K562 (cell line): ENCODE measurements at regions not wholly inside any gene's neighbourhood (a gene's known extent, or its start where the extent isn't known, plus 50 kb on each side); places are given as distances from the start of the nearest gene placed in this dataset.

Source experiments
- ATAC-seq: fragments of 200-7000 bp; cut with Tn5 transposase; 3 replicates; pipeline ENCODE4 v1.9.1; 2020; ENCODE audit warnings: moderate library complexity
- BruUV-seq: library from RNA; stranded (reverse); fragments of 400-500 nt; replicated peaks from 2 replicates; lab custom pipeline; 2021; lab: Mats Ljungman, UMichigan
- CTCF ChIA-PET: fragments of 300-600 bp; formaldehyde crosslinking; extraction: SDS; loops from one replicate; lab custom pipeline; 2021; ENCODE audit warnings: low intra/inter-chr PET ratio; lab: Yijun Ruan, JAX
- POLR2A ChIA-PET: fragments of 300-600, 350-650 bp; sonication (Branson Sonifier 250); formaldehyde crosslinking; extraction: SDS; loops from one replicate; lab custom pipeline; 2021; ENCODE audit warnings: antibody characterized with exemption, inconsistent platforms; lab: Yijun Ruan, JAX
- DNase-seq, 4 experiments: peaks; one replicate each; pipeline versions ENCODE4 v3.0.0 to v3.0.0-alpha.2; 2011 to 2018; ENCODE audit warnings: low spot score in 3 of 4, mixed read lengths in 3 of 4; ENCODE audit errors: extremely low read depth in 1 of 4
- FAIRE-seq: peaks from 2 replicates; lab custom pipeline; 2011; peaks lifted over from hg19 to GRCh38; lab: Jason Lieb, UNC
- H2AFZ ChIP-seq: 2 replicates; pipeline ENCODE4 v1.6.0; 2011; ENCODE audit warnings: low read depth, low read length, control low read depth, inconsistent platforms
- H3K27ac ChIP-seq: fragments of 200-600 bp; 3 replicates; pipeline ENCODE4 v1.8.0; 2011; ENCODE audit warnings: low read depth, mild to moderate bottlenecking, control low read depth, inconsistent platforms, low read length, moderate library complexity, mixed read lengths; ENCODE audit errors: extremely low read depth
- H3K27me3 ChIP-seq, 2 experiments: fragments of 300-600 bp in 1 of 2; 2 replicates in 1 of 2; 3 replicates in 1 of 2; pipeline versions ENCODE4 v1.6.0 to v1.8.0; 2011; ENCODE audit warnings: inconsistent platforms in 2 of 2, low read length in 2 of 2, mild to moderate bottlenecking in 1 of 2, mixed read lengths in 1 of 2, moderate library complexity in 1 of 2; ENCODE audit not compliant: control insufficient read depth in 2 of 2, insufficient read depth in 2 of 2
- H3K36me3 ChIP-seq: fragments of 300-600 bp; 3 replicates; pipeline ENCODE4 v1.8.0; 2011; ENCODE audit warnings: mild to moderate bottlenecking, low read length, inconsistent platforms; ENCODE audit not compliant: control insufficient read depth, insufficient read depth
- H3K4me1 ChIP-seq, 2 experiments: fragments of 200-600 bp in 1 of 2; replicated peaks in 1 of 2; 2 replicates in 1 of 2; 3 replicates in 1 of 2; pipeline versions ENCODE4 v1.5.1 to v1.8.0; 2011; ENCODE audit warnings: inconsistent platforms in 2 of 2, low read length in 2 of 2, mild to moderate bottlenecking in 1 of 2, mixed read lengths in 1 of 2, moderate library complexity in 1 of 2; ENCODE audit not compliant: control insufficient read depth in 2 of 2, insufficient read depth in 2 of 2
- H3K4me2 ChIP-seq: 2 replicates; pipeline ENCODE4 v1.6.1; 2011; ENCODE audit warnings: low read length, control low read depth, inconsistent platforms, mixed read lengths; ENCODE audit not compliant: insufficient read depth
- H3K4me3 ChIP-seq: fragments of 200-600 bp; sonication (generic), shearing (Covaris generic); 2 replicates; pipeline ENCODE4 v1.5.1; 2016; ENCODE audit warnings: control low read depth, inconsistent platforms
- H3K79me2 ChIP-seq: fragments of 200-600 bp; 3 replicates; pipeline ENCODE4 v1.8.0; 2011; ENCODE audit warnings: low read length, inconsistent platforms; ENCODE audit not compliant: control insufficient read depth, insufficient read depth
- H3K9ac ChIP-seq, 2 experiments: 2 replicates each; pipeline versions ENCODE4 v1.6.0 to v1.6.1; 2011; ENCODE audit warnings: low read depth in 2 of 2, low read length in 2 of 2, control low read depth in 1 of 2, inconsistent platforms in 1 of 2, mild to moderate bottlenecking in 1 of 2, mixed read lengths in 1 of 2; ENCODE audit not compliant: insufficient read depth in 1 of 2
- H3K9me1 ChIP-seq: one replicate; pipeline ENCODE4 v1.6.0; 2011; ENCODE audit warnings: inconsistent platforms, mild to moderate bottlenecking, low read length, moderate library complexity; ENCODE audit not compliant: control insufficient read depth, insufficient read depth
- H3K9me3 ChIP-seq: replicated peaks from 2 replicates; pipeline ENCODE4 v1.5.1; 2011; ENCODE audit warnings: low read depth, low read length, inconsistent platforms; ENCODE audit not compliant: control insufficient read depth, insufficient read depth
- H4K20me1 ChIP-seq: replicated peaks from 2 replicates; pipeline ENCODE4 v1.6.1; 2011; ENCODE audit warnings: low read length, inconsistent platforms, mixed read lengths; ENCODE audit not compliant: control insufficient read depth, insufficient read depth
- ARID1B ChIP-seq: fragments of 450-650 bp; IDR thresholded peaks from 2 replicates; pipeline ENCODE4 v1.6.1; 2016; ENCODE audit warnings: antibody characterized with exemption, mild to moderate bottlenecking, inconsistent platforms
- ARNT ChIP-seq, 2 experiments: fragments of 450-650 bp; IDR thresholded peaks; 2 replicates each; pipeline ENCODE4 v1.6.1; 2016; ENCODE audit warnings: mild to moderate bottlenecking in 1 of 2
- ATF4 ChIP-seq: fragments of 450-650 bp; formaldehyde crosslinking; IDR thresholded peaks from 2 replicates; pipeline ENCODE4 v1.4.0; 2022; ENCODE audit warnings: mild to moderate bottlenecking, moderate library complexity
- EHMT2 ChIP-seq: fragments of 450-650 bp; IDR thresholded peaks from 2 replicates; pipeline ENCODE4 v1.6.1; 2018; ENCODE audit warnings: antibody characterized with exemption
- FOXM1 ChIP-seq, 2 experiments: fragments of 450-650 bp in 1 of 2; sonication (generic) in 1 of 2; formaldehyde crosslinking in 1 of 2; IDR thresholded peaks; 2 replicates each; pipeline versions ENCODE4 v1.6.1 to v1.9.0; 2017 to 2022; ENCODE audit warnings: low read depth in 2 of 2, mild to moderate bottlenecking in 2 of 2, missing genetic modification reagents in 1 of 2, moderate library complexity in 1 of 2
- GTF2A2 ChIP-seq: IDR thresholded peaks from 2 replicates; pipeline ENCODE4 v1.6.1; 2016; ENCODE audit warnings: mild to moderate bottlenecking, missing genetic modification characterization, missing compliant biosample characterization
- ID3 ChIP-seq, 2 experiments: fragments of 250-450 bp in 1 of 2; fragments of 450-650 bp in 1 of 2; sonication (Bioruptor Pico) in 1 of 2; IDR thresholded peaks; 2 replicates each; pipeline versions ENCODE4 v1.6.1 to v1.8.0; 2016 to 2021; ENCODE audit warnings: mild to moderate bottlenecking in 2 of 2, moderate library complexity in 2 of 2, missing compliant biosample characterization in 1 of 2, missing genetic modification characterization in 1 of 2
- NFYB ChIP-seq: IDR thresholded peaks from 2 replicates; pipeline ENCODE4 v1.6.1; 2011; ENCODE audit warnings: mild to moderate bottlenecking, moderate library complexity; ENCODE audit not compliant: insufficient read length; ENCODE audit errors: extremely low read depth
- NR1H2 ChIP-seq: sonication (generic); formaldehyde crosslinking; IDR thresholded peaks from 2 replicates; pipeline ENCODE4 v1.4.0; 2020; ENCODE audit warnings: mild to moderate bottlenecking, missing genetic modification reagents
- NR2F6 ChIP-seq: fragments of 450-650 bp; formaldehyde crosslinking; IDR thresholded peaks from 2 replicates; pipeline ENCODE4 v1.4.0; 2020; ENCODE audit warnings: mild to moderate bottlenecking
- PCBP2 ChIP-seq: fragments of 200-400 bp; formaldehyde crosslinking; IDR thresholded peaks from 2 replicates; pipeline ENCODE4 v1.6.1; 2018; ENCODE audit warnings: low read length, low read depth, mild to moderate bottlenecking, moderate library complexity; ENCODE audit not compliant: poor library complexity, severe bottlenecking
- PTTG1 ChIP-seq: fragments of 450-650 bp; IDR thresholded peaks from 2 replicates; pipeline ENCODE4 v1.6.1; 2016; ENCODE audit warnings: low read depth, mild to moderate bottlenecking, missing genetic modification characterization, missing compliant biosample characterization
- RBM15 ChIP-seq: fragments of 200-400 bp; formaldehyde crosslinking; IDR thresholded peaks from 2 replicates; pipeline ENCODE4 v1.6.1; 2018; ENCODE audit warnings: mild to moderate bottlenecking, low read length, moderate library complexity; ENCODE audit not compliant: insufficient read depth
- RNF2 ChIP-seq: sonication (generic); IDR thresholded peaks from 2 replicates; pipeline ENCODE4 v1.6.1; 2016
- ZFPM2 ChIP-seq: fragments of 250-450 bp; sonication (Bioruptor Pico); IDR thresholded peaks from 2 replicates; pipeline ENCODE4 v1.5.1; 2022; ENCODE audit warnings: mild to moderate bottlenecking
- ZNF121 ChIP-seq: sonication (generic); formaldehyde crosslinking; conservative IDR thresholded peaks from 2 replicates; pipeline ENCODE4 v1.8.0; 2022; ENCODE audit warnings: missing genetic modification reagents
- ZNF224 ChIP-seq: sonication (generic); formaldehyde crosslinking; IDR thresholded peaks from 2 replicates; pipeline ENCODE4 v1.8.0; 2022; ENCODE audit warnings: mild to moderate bottlenecking, missing genetic modification reagents
- ZNF347 ChIP-seq: fragments of 450-650 bp; formaldehyde crosslinking; IDR thresholded peaks from 2 replicates; pipeline ENCODE4 v1.4.0; 2020; ENCODE audit warnings: low read depth, mild to moderate bottlenecking, moderate library complexity
- ZNF589 ChIP-seq: fragments of 200-800 bp; sonication (Bioruptor generic); IDR thresholded peaks from 2 replicates; pipeline ENCODE4 v1.6.1; 2016; ENCODE audit warnings: low read depth, missing genetic modification characterization, missing compliant biosample characterization
- ZNF695 ChIP-seq: fragments of 450-650 bp; formaldehyde crosslinking; IDR thresholded peaks from 2 replicates; pipeline ENCODE4 v1.4.0; 2020; ENCODE audit warnings: mild to moderate bottlenecking, moderate library complexity
- WGBS: fragments of 100-300 bp; shearing (Covaris generic); methylation state at CpG from one replicate; pipeline ENCODE4 v1.1.6; 2016; ENCODE audit warnings: low coverage, mixed read lengths; ENCODE audit not compliant: insufficient coverage; ENCODE audit errors: missing lambda C conversion rate; 5-methylcytosine and 5-hydroxymethylcytosine counted together
- in situ Hi-C: fragments of 300-500 bp; cut with MboI; formaldehyde crosslinking; loops from 4 replicates; pipeline ENCODE4 v1.15.0; 2018; ENCODE audit warnings: inconsistent platforms, mixed read lengths
- intact Hi-C: fragments of 100-400 bp; cut with micrococcal nuclease; formaldehyde crosslinking; loops from 2 replicates; pipeline ENCODE4 v1.14.2; 2022
- TF ChIP-seq, protein P1 (sequence below): fragments of 450-650 bp; IDR thresholded peaks from 2 replicates; pipeline ENCODE4 v1.6.1; 2016; ENCODE audit warnings: mild to moderate bottlenecking

DNA sequence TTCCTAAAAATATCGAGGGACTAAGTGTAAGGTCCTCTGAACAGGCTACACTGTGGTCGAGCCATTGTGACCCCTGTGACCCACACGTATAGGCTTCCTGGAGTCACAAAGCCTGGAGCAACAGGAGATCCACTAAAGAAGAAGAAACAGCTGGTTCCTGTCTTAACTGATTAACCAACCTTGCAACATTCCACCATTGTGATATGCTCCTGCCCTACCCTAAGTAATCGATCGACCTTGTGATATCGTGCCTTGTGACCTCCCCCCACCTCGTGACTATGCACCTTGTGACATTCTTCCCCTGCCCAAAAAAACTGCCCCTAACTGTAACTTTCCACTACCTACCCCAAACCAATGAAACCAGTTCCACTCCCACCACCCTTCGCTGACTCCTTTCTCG is 304.6 kb upstream of the FAM78B start:
- in situ Hi-C loops = loop anchor here (10.0 kb wide), 1 partner anchor 263 kb away; no protein-coding TSS in a partner anchor
- Histone ChIP-seq H3K4me1 (peaks cover 0 to 13% of the 10 kb centered on the region in 2 experiments; a peak in 3 of 5 replicates), H3K79me2 (no peaks in the 10 kb centered on the region), H3K9ac (no peak overlapping the region), H2AFZ (peak overlapping the region; percentile 61), H3K27ac (no peak overlapping the region; the same call in 2 of the 3 replicates), H3K27me3 (no peaks in the 10 kb centered on the region), H3K9me3 (no peaks in the 10 kb centered on the region), H4K20me1 (no peaks in the 10 kb centered on the region), H3K36me3 (no peaks in the 10 kb centered on the region), H3K4me3 (no peak overlapping the region), H3K9me1 (no peaks in the 10 kb centered on the region), H3K4me2 (peak overlapping the region; percentile 27; the same call in 1 of the 2 replicates)
- ChIA-PET CTCF (no interaction called here), POLR2A (no interaction called here)
- DNase-seq (peak in 1 of 4 experiments; percentile 47), ATAC-seq (no peak), FAIRE-seq (no peak)
- no TSS peak for BruUV-seq
- WGBS = 21% methylated on average over 9 of the region's 9 CpGs
- intact Hi-C loops = loop anchor here (10.0 kb wide), 1 partner anchor 307 kb away; the partner anchor contains the start of gene FAM78B
- TF ChIP-seq GTF2A2 = no peak
- no peak for TF ChIP-seq ZNF695 (CRISPR knock-in tag)
- TF ChIP-seq ARID1B = no peak
- TF ChIP-seq PTTG1 (tag) = no peak
- no peak for TF ChIP-seq ATF4 (CRISPR knock-in tag)
- no peak for TF ChIP-seq ZNF347 (CRISPR knock-in tag)
- no peak for TF ChIP-seq NR2F6 (CRISPR knock-in tag)
- no peak for TF ChIP-seq ZNF589 (CRISPR knock-in tag)
- TF ChIP-seq, protein P1, sequence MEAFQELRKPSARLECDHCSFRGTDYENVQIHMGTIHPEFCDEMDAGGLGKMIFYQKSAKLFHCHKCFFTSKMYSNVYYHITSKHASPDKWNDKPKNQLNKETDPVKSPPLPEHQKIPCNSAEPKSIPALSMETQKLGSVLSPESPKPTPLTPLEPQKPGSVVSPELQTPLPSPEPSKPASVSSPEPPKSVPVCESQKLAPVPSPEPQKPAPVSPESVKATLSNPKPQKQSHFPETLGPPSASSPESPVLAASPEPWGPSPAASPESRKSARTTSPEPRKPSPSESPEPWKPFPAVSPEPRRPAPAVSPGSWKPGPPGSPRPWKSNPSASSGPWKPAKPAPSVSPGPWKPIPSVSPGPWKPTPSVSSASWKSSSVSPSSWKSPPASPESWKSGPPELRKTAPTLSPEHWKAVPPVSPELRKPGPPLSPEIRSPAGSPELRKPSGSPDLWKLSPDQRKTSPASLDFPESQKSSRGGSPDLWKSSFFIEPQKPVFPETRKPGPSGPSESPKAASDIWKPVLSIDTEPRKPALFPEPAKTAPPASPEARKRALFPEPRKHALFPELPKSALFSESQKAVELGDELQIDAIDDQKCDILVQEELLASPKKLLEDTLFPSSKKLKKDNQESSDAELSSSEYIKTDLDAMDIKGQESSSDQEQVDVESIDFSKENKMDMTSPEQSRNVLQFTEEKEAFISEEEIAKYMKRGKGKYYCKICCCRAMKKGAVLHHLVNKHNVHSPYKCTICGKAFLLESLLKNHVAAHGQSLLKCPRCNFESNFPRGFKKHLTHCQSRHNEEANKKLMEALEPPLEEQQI = no peak
- no peak for TF ChIP-seq ZNF224 (CRISPR knock-in tag)
- TF ChIP-seq RBM15 = no peak
- no peak for TF ChIP-seq PCBP2
- TF ChIP-seq ZFPM2 (CRISPR knock-in tag) = no peak
- TF ChIP-seq ZNF121 (CRISPR knock-in tag) = no peak
- TF ChIP-seq RNF2 = peak; percentile 36; the same call in 1 of the 2 replicates
- no peak for TF ChIP-seq FOXM1 (IDR thresholded peaks at IDR 0.05; ENCODE audit: low read depth)
- no peak for TF ChIP-seq FOXM1 (CRISPR knock-in tag; IDR thresholded peaks at IDR 0.05; ENCODE audit: low read depth)
- TF ChIP-seq NR1H2 = no peak
- TF ChIP-seq NFYB = no peak
- peak in 1 of 2 experiments; percentile 50; a peak in 1 of 4 replicates for TF ChIP-seq ARNT (IDR thresholded peaks at IDR 0.05)
- no peak for TF ChIP-seq ID3 (CRISPR knock-in tag; IDR thresholded peaks at IDR 0.05)
- TF ChIP-seq ID3 (tag; IDR thresholded peaks at IDR 0.05) = no peak
- 0 out of 2 replicates have a peak, but pooled peaks have one; percentile 31 for TF ChIP-seq EHMT2
